Cardiac muscle cell (in vitro differentiated cells and primary cell): ENCODE measurements at regions not wholly inside any gene's neighbourhood (a gene's known extent, or its start where the extent isn't known, plus 50 kb on each side); places are given as distances from the start of the nearest gene placed in this dataset.

Source experiments
- DNase-seq, 2 donors: peaks; one replicate each; pipeline versions ENCODE4 v3.0.0 to v3.0.0-alpha.2; 2010 to 2017; ENCODE audit warnings: low read depth in 1 of 2, low spot score in 1 of 2
- H3K27ac ChIP-seq: fragments of 200-600 bp; sonication (generic); 2 replicates; pipeline ENCODE4 v1.5.1; 2016
- H3K27me3 ChIP-seq: fragments of 200-600 bp; sonication (generic); 2 replicates; pipeline ENCODE4 v1.6.0; 2016; ENCODE audit warnings: control low read depth
- H3K36me3 ChIP-seq: fragments of 200-600 bp; sonication (generic); 2 replicates; pipeline ENCODE4 v1.5.1; 2016; ENCODE audit warnings: control low read depth
- H3K4me1 ChIP-seq: fragments of 200-600 bp; sonication (generic); 2 replicates; pipeline ENCODE4 v1.8.1; 2017; ENCODE audit warnings: low read depth, mild to moderate bottlenecking, mixed run types
- H3K4me3 ChIP-seq: fragments of 200-600 bp; sonication (generic); 2 replicates; pipeline ENCODE4 v1.5.1; 2016; ENCODE audit warnings: mild to moderate bottlenecking
- H3K9me3 ChIP-seq: fragments of 200-600 bp; sonication (generic); 2 replicates; pipeline ENCODE4 v1.5.1; 2017; ENCODE audit warnings: low read depth, mild to moderate bottlenecking, control low read depth
- CTCF ChIP-seq: IDR thresholded peaks from 2 replicates; pipeline ENCODE4 v1.5.1; 2012; ENCODE audit warnings: low read depth, mild to moderate bottlenecking, low read length

GRCh38 chr12:111037047-111037446 is 116.7 kb upstream of the MYL2 start:
- no peak overlapping the region for H3K4me3 ChIP-seq
- TF ChIP-seq CTCF = no peak
- H3K27ac ChIP-seq = no peak overlapping the region
- DNase-seq = no peak
- H3K9me3 ChIP-seq = no peaks in the 10 kb centered on the region
- H3K4me1 ChIP-seq = peaks cover 10% of the 10 kb centered on the region
- peaks cover 56% of the 10 kb centered on the region for H3K27me3 ChIP-seq
- no peaks in the 10 kb centered on the region for H3K36me3 ChIP-seq

- peak overlapping the region; percentile 91 for H3K4me3 ChIP-seq
- peaks cover 68% of the 10 kb centered on the region for H3K27me3 ChIP-seq
- H3K36me3 ChIP-seq = no peaks in the 10 kb centered on the region
- TF ChIP-seq CTCF = no peak
- DNase-seq = peak in 1 of 2 donors; percentile 61
- H3K9me3 ChIP-seq = no peaks in the 10 kb centered on the region
- no peak overlapping the region for H3K27ac ChIP-seq
- peaks cover 10% of the 10 kb centered on the region for H3K4me1 ChIP-seq
Observed at GRCh38 chr12:111035578-111036301, 115.4 kb upstream of the MYL2 start.

- Histone ChIP-seq H3K36me3 (no peaks in the 10 kb centered on the region), H3K4me3 (peak overlapping the region; percentile 91), H3K27me3 (peaks cover 74% of the 10 kb centered on the region), H3K4me1 (peaks cover 10% of the 10 kb centered on the region), H3K27ac (no peak overlapping the region), H3K9me3 (no peaks in the 10 kb centered on the region)
- no peak for TF ChIP-seq CTCF
- DNase-seq = peak in 1 of 2 donors; percentile 63
Observed at GRCh38 chr12:111034886-111035577, 114.7 kb upstream of the MYL2 start.

GRCh38 chr12:111034083-111034885 is 113.9 kb upstream of the MYL2 start, which contains the start of gene CUX2:
CUX2 (plus strand) TSS chr12:111034165.
- Histone ChIP-seq H3K4me1 (peaks cover 10% of the 10 kb centered on the region), H3K9me3 (no peaks in the 10 kb centered on the region), H3K4me3 (peak within 1 kb of the TSS; percentile 91), H3K36me3 (no peaks in the 10 kb centered on the region), H3K27ac (no peak within 1 kb of the TSS), H3K27me3 (peaks cover 74% of the 10 kb centered on the region)
- no peak for TF ChIP-seq CTCF
- DNase-seq = peak in 1 of 2 donors; percentile 67

- no peak for TF ChIP-seq CTCF
- Histone ChIP-seq H3K9me3 (no peaks in the 10 kb centered on the region), H3K27me3 (peaks cover 67% of the 10 kb centered on the region), H3K4me1 (peaks cover 10% of the 10 kb centered on the region), H3K36me3 (no peaks in the 10 kb centered on the region), H3K4me3 (peak overlapping the region; percentile 91), H3K27ac (no peak overlapping the region)
- peak in 1 of 2 donors; percentile 65 for DNase-seq
Observed at GRCh38 chr12:111033281-111034082, 113.1 kb upstream of the MYL2 start.
